ENCODE measurements at regions not wholly inside any gene's neighbourhood (a gene's known extent, or its start where the extent isn't known, plus 50 kb on each side); places are given as distances from the start of the nearest gene placed in this dataset.

- no peak for TF ChIP-seq ELF4 (IDR thresholded peaks at IDR 0.05)
- TF ChIP-seq FOXA1 (IDR thresholded peaks at IDR 0.05) = no peak
- TF ChIP-seq, protein P1, sequence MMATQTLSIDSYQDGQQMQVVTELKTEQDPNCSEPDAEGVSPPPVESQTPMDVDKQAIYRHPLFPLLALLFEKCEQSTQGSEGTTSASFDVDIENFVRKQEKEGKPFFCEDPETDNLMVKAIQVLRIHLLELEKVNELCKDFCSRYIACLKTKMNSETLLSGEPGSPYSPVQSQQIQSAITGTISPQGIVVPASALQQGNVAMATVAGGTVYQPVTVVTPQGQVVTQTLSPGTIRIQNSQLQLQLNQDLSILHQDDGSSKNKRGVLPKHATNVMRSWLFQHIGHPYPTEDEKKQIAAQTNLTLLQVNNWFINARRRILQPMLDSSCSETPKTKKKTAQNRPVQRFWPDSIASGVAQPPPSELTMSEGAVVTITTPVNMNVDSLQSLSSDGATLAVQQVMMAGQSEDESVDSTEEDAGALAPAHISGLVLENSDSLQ (IDR thresholded peaks at IDR 0.05) = no peak
- TF ChIP-seq FOXK2 (IDR thresholded peaks at IDR 0.05) = no peak
- no peak for TF ChIP-seq SP1 (IDR thresholded peaks at IDR 0.05)
- TF ChIP-seq LEF1 (IDR thresholded peaks at IDR 0.05; ENCODE audit: borderline replicate concordance) = no peak
- TF ChIP-seq FOXM1 (IDR thresholded peaks at IDR 0.05; ENCODE audit: borderline replicate concordance) = no peak
Observed at GRCh38 chr2:16009560-16009959, 69.2 kb downstream of the MYCN start.
